MM.1S (cell line): ENCODE measurements at regions not wholly inside any gene's neighbourhood (a gene's known extent, or its start where the extent isn't known, plus 50 kb on each side); places are given as distances from the start of the nearest gene placed in this dataset.

ENCODE experiments used
- EZH2 ChIP-seq: fragments of 300-600 bp; sonication (generic); optimal IDR thresholded peaks from 2 replicates; pipeline ENCODE3; 2017; ENCODE audit warnings: low read depth, mild to moderate bottlenecking, antibody characterized with exemption, low read length, mixed read lengths
- TF ChIP-seq, protein P1 (sequence below): fragments of 300-600 bp; sonication (generic); IDR thresholded peaks from 2 replicates; pipeline ENCODE4 v1.5.1; 2016; ENCODE audit warnings: antibody characterized with exemption, low read length, mixed read lengths

DNA sequence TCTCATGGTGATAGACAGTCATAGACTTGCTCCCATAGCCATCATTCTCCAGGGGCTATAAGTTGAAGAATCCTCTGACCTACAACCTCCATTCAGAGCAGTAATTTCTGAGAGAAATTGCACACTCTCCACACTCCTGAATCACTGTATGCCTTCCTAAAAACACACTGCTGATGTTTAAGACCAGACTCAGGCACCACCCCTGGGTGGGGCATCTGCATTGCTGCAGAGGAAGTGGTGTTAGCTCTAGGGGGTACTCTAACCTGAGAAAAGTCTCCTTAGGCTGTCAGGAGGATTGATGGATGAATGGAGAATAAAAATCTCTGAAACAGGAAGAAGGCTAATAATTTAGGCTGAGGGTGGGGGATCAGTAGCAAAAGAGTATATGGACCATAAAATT, 436.1 kb downstream of the DAD1 start:
- no peak for TF ChIP-seq EZH2
- TF ChIP-seq, protein P1, sequence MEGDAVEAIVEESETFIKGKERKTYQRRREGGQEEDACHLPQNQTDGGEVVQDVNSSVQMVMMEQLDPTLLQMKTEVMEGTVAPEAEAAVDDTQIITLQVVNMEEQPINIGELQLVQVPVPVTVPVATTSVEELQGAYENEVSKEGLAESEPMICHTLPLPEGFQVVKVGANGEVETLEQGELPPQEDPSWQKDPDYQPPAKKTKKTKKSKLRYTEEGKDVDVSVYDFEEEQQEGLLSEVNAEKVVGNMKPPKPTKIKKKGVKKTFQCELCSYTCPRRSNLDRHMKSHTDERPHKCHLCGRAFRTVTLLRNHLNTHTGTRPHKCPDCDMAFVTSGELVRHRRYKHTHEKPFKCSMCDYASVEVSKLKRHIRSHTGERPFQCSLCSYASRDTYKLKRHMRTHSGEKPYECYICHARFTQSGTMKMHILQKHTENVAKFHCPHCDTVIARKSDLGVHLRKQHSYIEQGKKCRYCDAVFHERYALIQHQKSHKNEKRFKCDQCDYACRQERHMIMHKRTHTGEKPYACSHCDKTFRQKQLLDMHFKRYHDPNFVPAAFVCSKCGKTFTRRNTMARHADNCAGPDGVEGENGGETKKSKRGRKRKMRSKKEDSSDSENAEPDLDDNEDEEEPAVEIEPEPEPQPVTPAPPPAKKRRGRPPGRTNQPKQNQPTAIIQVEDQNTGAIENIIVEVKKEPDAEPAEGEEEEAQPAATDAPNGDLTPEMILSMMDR = no peak
